Gastroesophageal sphincter (tissue), 3 donors: ENCODE measurements at regions not wholly inside any gene's neighbourhood (a gene's known extent, or its start where the extent isn't known, plus 50 kb on each side); places are given as distances from the start of the nearest gene placed in this dataset.

Source experiments
- CTCF ChIP-seq, 4 experiments: fragments of 200-600 bp in 2 of 4; fragments of 450-650 bp in 2 of 4; sonication (generic) in 1 of 4; IDR thresholded peaks; one replicate each; pipeline ENCODE4 v1.5.1; 2017 to 2019; ENCODE audit warnings: antibody characterized with exemption in 4 of 4, mild to moderate bottlenecking in 2 of 4, moderate library complexity in 2 of 4
- POLR2A ChIP-seq, 2 donors: fragments of 450-650 bp; IDR thresholded peaks; one replicate each; pipeline ENCODE4 v1.6.1; 2017; ENCODE audit warnings: antibody characterized with exemption in 2 of 2, mild to moderate bottlenecking in 2 of 2, moderate library complexity in 1 of 2
- POLR2AphosphoS5 ChIP-seq: sonication (generic); formaldehyde crosslinking; IDR thresholded peaks from one replicate; pipeline ENCODE4 v1.6.1; 2017; ENCODE audit warnings: antibody characterized with exemption

DNA sequence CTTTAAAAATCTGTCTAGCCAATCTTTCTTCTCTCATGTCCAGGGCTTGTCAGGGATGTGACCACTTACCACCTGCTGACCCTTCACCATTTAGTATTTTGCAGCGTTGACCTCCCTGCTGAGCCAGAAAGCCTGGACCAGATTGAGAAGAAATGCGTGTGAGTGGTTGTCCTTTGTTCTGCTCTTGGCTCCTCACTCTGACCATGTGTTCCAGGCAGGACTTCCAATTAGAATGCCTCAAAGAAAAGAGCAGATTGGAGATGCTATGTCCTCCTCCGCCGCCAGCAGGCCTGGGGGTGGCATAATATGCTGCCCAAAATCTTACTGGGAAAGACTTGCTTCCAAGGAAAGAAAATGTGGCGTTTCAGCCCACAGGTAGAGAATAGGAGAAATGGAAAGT, 894.1 kb downstream of the SLC4A3 start:
- TF ChIP-seq POLR2A (IDR thresholded peaks at IDR 0.05) (no peak), CTCF (IDR thresholded peaks at IDR 0.05) (no peak), POLR2AphosphoS5 (no peak)
